ENCODE measurements at regions not wholly inside any gene's neighbourhood (a gene's known extent, or its start where the extent isn't known, plus 50 kb on each side); places are given as distances from the start of the nearest gene placed in this dataset.

DNA sequence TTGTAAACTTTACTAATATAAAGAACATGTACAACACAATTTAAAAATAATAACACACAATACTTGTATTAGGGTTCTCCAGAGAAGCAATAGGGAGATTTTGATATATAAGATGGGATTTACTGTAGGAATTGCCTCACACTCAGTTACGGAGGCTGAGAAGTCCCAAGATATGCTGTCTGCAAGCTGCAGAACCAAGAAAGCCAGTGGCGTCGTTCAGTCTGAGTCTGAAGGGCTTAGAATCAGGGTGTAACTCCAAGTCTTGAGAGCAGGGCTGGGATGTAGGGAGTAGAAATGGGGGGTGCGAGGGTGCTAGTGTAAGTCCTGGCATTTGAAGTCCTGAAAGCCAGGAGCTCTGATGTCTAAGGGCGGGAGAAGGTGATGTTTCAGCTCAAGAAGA lies 206.6 kb upstream of the HES1 start:
- no peaks in the 10 kb centered on the region for H3K9me2 ChIP-seq (ENCODE audit: insufficient read depth, low read length)
- no peaks in the 10 kb centered on the region for H3K79me2 ChIP-seq (replicated peaks; ENCODE audit: insufficient read depth, low read length)
- no peak overlapping the region for H3K27ac ChIP-seq (ENCODE audit: low read length)
- H3K9me3 ChIP-seq (ENCODE audit: low read length) = no peaks in the 10 kb centered on the region
- no peaks in the 10 kb centered on the region for H3K27me3 ChIP-seq (ENCODE audit: insufficient read depth, low read depth, low read length)
- H2AFZ ChIP-seq (ENCODE audit: low read depth, low read length) = no peak overlapping the region
- H3K4me3 ChIP-seq (ENCODE audit: low read length) = no peak overlapping the region
- no peaks in the 10 kb centered on the region for H3F3A ChIP-seq (ENCODE audit: insufficient read depth, low read length, poor library complexity, severe bottlenecking)
- no peaks in the 10 kb centered on the region for H4K20me1 ChIP-seq (ENCODE audit: insufficient read depth)
- H3K36me3 ChIP-seq (ENCODE audit: insufficient read depth, low read length) = no peaks in the 10 kb centered on the region
- no peak overlapping the region for H3K9ac ChIP-seq (ENCODE audit: low read length)
- no peak overlapping the region for H3K4me2 ChIP-seq (ENCODE audit: low read length)
- no peak for TF ChIP-seq MXI1 (conservative IDR thresholded peaks at IDR 0.05; ENCODE audit: poor library complexity, severe bottlenecking)
- TF ChIP-seq POLR2AphosphoS5 (IDR thresholded peaks at IDR 0.05) = no peak
- TF ChIP-seq, protein P1, sequence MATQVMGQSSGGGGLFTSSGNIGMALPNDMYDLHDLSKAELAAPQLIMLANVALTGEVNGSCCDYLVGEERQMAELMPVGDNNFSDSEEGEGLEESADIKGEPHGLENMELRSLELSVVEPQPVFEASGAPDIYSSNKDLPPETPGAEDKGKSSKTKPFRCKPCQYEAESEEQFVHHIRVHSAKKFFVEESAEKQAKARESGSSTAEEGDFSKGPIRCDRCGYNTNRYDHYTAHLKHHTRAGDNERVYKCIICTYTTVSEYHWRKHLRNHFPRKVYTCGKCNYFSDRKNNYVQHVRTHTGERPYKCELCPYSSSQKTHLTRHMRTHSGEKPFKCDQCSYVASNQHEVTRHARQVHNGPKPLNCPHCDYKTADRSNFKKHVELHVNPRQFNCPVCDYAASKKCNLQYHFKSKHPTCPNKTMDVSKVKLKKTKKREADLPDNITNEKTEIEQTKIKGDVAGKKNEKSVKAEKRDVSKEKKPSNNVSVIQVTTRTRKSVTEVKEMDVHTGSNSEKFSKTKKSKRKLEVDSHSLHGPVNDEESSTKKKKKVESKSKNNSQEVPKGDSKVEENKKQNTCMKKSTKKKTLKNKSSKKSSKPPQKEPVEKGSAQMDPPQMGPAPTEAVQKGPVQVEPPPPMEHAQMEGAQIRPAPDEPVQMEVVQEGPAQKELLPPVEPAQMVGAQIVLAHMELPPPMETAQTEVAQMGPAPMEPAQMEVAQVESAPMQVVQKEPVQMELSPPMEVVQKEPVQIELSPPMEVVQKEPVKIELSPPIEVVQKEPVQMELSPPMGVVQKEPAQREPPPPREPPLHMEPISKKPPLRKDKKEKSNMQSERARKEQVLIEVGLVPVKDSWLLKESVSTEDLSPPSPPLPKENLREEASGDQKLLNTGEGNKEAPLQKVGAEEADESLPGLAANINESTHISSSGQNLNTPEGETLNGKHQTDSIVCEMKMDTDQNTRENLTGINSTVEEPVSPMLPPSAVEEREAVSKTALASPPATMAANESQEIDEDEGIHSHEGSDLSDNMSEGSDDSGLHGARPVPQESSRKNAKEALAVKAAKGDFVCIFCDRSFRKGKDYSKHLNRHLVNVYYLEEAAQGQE (IDR thresholded peaks at IDR 0.05; ENCODE audit: borderline replicate concordance) = no peak
- no peak for TF ChIP-seq SMC3 (conservative IDR thresholded peaks at IDR 0.05; ENCODE audit: poor library complexity)
- TF ChIP-seq EP300 (conservative IDR thresholded peaks at IDR 0.05; ENCODE audit: poor library complexity, severe bottlenecking) = no peak
- TF ChIP-seq, protein P2, sequence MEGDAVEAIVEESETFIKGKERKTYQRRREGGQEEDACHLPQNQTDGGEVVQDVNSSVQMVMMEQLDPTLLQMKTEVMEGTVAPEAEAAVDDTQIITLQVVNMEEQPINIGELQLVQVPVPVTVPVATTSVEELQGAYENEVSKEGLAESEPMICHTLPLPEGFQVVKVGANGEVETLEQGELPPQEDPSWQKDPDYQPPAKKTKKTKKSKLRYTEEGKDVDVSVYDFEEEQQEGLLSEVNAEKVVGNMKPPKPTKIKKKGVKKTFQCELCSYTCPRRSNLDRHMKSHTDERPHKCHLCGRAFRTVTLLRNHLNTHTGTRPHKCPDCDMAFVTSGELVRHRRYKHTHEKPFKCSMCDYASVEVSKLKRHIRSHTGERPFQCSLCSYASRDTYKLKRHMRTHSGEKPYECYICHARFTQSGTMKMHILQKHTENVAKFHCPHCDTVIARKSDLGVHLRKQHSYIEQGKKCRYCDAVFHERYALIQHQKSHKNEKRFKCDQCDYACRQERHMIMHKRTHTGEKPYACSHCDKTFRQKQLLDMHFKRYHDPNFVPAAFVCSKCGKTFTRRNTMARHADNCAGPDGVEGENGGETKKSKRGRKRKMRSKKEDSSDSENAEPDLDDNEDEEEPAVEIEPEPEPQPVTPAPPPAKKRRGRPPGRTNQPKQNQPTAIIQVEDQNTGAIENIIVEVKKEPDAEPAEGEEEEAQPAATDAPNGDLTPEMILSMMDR (IDR thresholded peaks at IDR 0.05; ENCODE audit: poor library complexity, severe bottlenecking) = no peak
- TF ChIP-seq TAF1 (IDR thresholded peaks at IDR 0.05; ENCODE audit: low read depth) = no peak
- TF ChIP-seq RAD21 (conservative IDR thresholded peaks at IDR 0.05) = no peak
- TF ChIP-seq EZH2 (IDR thresholded peaks at IDR 0.05; ENCODE audit: borderline replicate concordance, insufficient read depth, low read length, poor library complexity, severe bottlenecking) = no peak

DNA sequence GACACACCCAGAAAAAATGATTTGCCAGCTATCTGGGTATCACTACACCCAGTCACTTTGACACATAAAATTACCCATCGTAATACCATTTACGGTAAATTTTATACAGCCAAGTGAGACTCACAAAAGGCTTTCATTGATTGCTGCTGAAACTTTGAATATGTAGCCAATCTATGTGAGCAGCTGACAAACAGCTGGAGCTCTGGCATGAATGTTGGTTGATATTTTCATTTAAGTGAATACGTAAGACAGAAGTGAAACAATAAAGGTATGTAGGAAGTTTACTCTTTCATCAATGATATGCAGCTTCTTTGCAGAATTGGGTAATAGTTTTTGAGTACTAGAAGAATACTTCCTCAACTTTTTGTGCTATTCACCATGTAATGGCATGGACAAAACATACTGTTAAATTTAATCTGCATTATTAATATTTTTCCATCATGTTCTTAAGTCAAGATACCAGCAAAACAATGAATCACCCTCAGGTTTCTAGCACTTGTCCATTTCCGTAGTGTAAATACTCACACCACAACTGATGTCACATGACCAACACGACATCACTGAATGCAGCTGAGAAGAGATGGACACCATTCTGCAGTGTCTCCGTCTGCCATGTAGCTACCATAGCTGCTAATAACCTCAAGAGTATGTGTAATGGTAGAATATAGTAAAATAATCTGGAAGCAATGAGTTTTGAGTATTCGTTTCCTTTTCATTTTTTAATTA lies 205.9 kb upstream of the HES1 start:
- no peak overlapping the region for H3K27ac ChIP-seq (ENCODE audit: low read length)
- H3K79me2 ChIP-seq (replicated peaks; ENCODE audit: insufficient read depth, low read length) = no peaks in the 10 kb centered on the region
- no peak overlapping the region for H2AFZ ChIP-seq (ENCODE audit: low read depth, low read length)
- no peaks in the 10 kb centered on the region for H3K27me3 ChIP-seq (ENCODE audit: insufficient read depth, low read depth, low read length)
- TF ChIP-seq EP300 (conservative IDR thresholded peaks at IDR 0.05; ENCODE audit: poor library complexity, severe bottlenecking) = no peak
- no peak for TF ChIP-seq MXI1 (conservative IDR thresholded peaks at IDR 0.05; ENCODE audit: poor library complexity, severe bottlenecking)
- TF ChIP-seq SMC3 (conservative IDR thresholded peaks at IDR 0.05; ENCODE audit: poor library complexity) = no peak
- TF ChIP-seq, protein P2 (IDR thresholded peaks at IDR 0.05; ENCODE audit: poor library complexity, severe bottlenecking) = no peak
- no peak for TF ChIP-seq TAF1 (IDR thresholded peaks at IDR 0.05; ENCODE audit: low read depth)
- TF ChIP-seq EZH2 (IDR thresholded peaks at IDR 0.05; ENCODE audit: borderline replicate concordance, insufficient read depth, low read length, poor library complexity, severe bottlenecking) = no peak
- no peak for TF ChIP-seq RAD21 (conservative IDR thresholded peaks at IDR 0.05)
- TF ChIP-seq, protein P1 (IDR thresholded peaks at IDR 0.05; ENCODE audit: borderline replicate concordance) = no peak
- no peaks in the 10 kb centered on the region for H4K20me1 ChIP-seq (ENCODE audit: insufficient read depth)
- no peaks in the 10 kb centered on the region for H3K9me2 ChIP-seq (ENCODE audit: insufficient read depth, low read length)
- no peak overlapping the region for H3K9ac ChIP-seq (ENCODE audit: low read length)
- H3K4me3 ChIP-seq (ENCODE audit: low read length) = no peak overlapping the region
- H3K36me3 ChIP-seq (ENCODE audit: insufficient read depth, low read length) = no peaks in the 10 kb centered on the region
- no peaks in the 10 kb centered on the region for H3F3A ChIP-seq (ENCODE audit: insufficient read depth, low read length, poor library complexity, severe bottlenecking)
- H3K4me2 ChIP-seq (ENCODE audit: low read length) = no peak overlapping the region
- H3K9me3 ChIP-seq (ENCODE audit: low read length) = no peaks in the 10 kb centered on the region

Measured in neural cell (in vitro differentiated cells).